IMR-90 (cell line): ENCODE measurements at regions not wholly inside any gene's neighbourhood (a gene's known extent, or its start where the extent isn't known, plus 50 kb on each side); places are given as distances from the start of the nearest gene placed in this dataset.

Experiments
- CEBPB ChIP-seq: IDR thresholded peaks from 2 replicates; pipeline ENCODE4 v1.6.1; 2012; ENCODE audit warnings: low read depth, low read length, improper control_type of control experiment
- CHD1 ChIP-seq: IDR thresholded peaks from 2 replicates; pipeline ENCODE4 v1.6.1; 2012; ENCODE audit warnings: low read depth, low read length, improper control_type of control experiment
- FOS ChIP-seq: fragments of 150-350 bp; IDR thresholded peaks from 2 replicates; pipeline ENCODE4 v1.6.1; 2016; ENCODE audit warnings: low read depth, low read length
- MXI1 ChIP-seq: IDR thresholded peaks from 2 replicates; pipeline ENCODE4 v1.6.1; 2012; ENCODE audit warnings: low read depth, mild to moderate bottlenecking, low read length, moderate library complexity, borderline replicate concordance
- POLR2A ChIP-seq: IDR thresholded peaks from 2 replicates; pipeline ENCODE4 v1.6.1; 2012; ENCODE audit warnings: mild to moderate bottlenecking, low read depth, low read length
- RAD21 ChIP-seq: IDR thresholded peaks from 2 replicates; pipeline ENCODE4 v1.6.1; 2012; ENCODE audit warnings: low read length, improper control_type of control experiment
- RCOR1 ChIP-seq: IDR thresholded peaks from 2 replicates; pipeline ENCODE4 v1.6.1; 2012; ENCODE audit warnings: mild to moderate bottlenecking, low read length, improper control_type of control experiment; ENCODE audit not compliant: insufficient replicate concordance
- TF ChIP-seq, protein P1 (sequence below): conservative IDR thresholded peaks from 2 replicates; pipeline ENCODE4 v1.5.1; 2012; ENCODE audit warnings: mild to moderate bottlenecking, low read depth, low read length, improper control_type of control experiment

DNA sequence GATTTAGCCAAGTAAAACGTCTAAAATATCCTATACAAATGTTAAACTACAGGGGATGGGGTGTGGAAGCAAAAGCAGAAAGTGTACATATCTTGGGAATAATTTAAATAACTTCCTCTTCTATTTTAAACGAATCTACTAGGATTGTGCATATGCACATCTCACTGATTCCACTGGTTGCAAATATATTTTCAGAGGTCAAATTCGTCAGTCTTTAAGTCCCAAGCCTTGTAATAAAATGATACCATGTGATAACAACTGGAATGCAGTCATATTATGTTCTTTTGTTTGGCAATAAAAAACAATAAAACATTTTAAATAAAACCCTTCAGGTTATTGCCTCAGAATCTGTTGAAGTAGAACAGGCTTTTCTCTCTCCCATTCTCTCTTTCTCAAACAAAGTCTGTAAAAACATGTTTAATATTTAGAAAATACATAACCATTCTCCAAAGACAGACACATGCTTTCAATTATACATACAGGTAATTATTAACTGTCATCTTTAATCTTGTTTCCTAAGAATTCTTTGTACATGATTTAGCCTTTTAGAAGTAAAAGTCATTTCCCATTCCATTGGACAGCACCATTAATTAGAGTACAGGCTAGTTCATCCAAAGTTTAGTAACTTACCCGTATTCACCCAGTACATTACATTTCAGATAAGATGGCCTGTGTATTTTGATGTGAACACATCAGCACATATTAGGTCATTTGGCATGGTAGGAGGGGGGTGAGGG is 421.1 kb downstream of the PCDH7 start:
- TF ChIP-seq, protein P1, sequence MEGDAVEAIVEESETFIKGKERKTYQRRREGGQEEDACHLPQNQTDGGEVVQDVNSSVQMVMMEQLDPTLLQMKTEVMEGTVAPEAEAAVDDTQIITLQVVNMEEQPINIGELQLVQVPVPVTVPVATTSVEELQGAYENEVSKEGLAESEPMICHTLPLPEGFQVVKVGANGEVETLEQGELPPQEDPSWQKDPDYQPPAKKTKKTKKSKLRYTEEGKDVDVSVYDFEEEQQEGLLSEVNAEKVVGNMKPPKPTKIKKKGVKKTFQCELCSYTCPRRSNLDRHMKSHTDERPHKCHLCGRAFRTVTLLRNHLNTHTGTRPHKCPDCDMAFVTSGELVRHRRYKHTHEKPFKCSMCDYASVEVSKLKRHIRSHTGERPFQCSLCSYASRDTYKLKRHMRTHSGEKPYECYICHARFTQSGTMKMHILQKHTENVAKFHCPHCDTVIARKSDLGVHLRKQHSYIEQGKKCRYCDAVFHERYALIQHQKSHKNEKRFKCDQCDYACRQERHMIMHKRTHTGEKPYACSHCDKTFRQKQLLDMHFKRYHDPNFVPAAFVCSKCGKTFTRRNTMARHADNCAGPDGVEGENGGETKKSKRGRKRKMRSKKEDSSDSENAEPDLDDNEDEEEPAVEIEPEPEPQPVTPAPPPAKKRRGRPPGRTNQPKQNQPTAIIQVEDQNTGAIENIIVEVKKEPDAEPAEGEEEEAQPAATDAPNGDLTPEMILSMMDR, result no peak
- TF ChIP-seq CEBPB (no peak), POLR2A (no peak), RAD21 (no peak), CHD1 (no peak), FOS (no peak), MXI1 (no peak), RCOR1 (no peak)
